HG03025 (cell line): ENCODE measurements at regions not wholly inside any gene's neighbourhood (a gene's known extent, or its start where the extent isn't known, plus 50 kb on each side); places are given as distances from the start of the nearest gene placed in this dataset.
"Not testable (repeated sequence)": the region's sequence is repeated elsewhere in the genome, so short reads cannot be mapped to it uniquely, and the experiment has no call there.

Source experiments
- ATAC-seq: cut with Tn5 transposase; IDR thresholded peaks from one replicate; pipeline ENCODE4 v1.9.1; 2021; ENCODE audit warnings: mild to moderate bottlenecking, moderate library complexity; ENCODE audit not compliant: unreplicated experiment, low FRiP score

DNA sequence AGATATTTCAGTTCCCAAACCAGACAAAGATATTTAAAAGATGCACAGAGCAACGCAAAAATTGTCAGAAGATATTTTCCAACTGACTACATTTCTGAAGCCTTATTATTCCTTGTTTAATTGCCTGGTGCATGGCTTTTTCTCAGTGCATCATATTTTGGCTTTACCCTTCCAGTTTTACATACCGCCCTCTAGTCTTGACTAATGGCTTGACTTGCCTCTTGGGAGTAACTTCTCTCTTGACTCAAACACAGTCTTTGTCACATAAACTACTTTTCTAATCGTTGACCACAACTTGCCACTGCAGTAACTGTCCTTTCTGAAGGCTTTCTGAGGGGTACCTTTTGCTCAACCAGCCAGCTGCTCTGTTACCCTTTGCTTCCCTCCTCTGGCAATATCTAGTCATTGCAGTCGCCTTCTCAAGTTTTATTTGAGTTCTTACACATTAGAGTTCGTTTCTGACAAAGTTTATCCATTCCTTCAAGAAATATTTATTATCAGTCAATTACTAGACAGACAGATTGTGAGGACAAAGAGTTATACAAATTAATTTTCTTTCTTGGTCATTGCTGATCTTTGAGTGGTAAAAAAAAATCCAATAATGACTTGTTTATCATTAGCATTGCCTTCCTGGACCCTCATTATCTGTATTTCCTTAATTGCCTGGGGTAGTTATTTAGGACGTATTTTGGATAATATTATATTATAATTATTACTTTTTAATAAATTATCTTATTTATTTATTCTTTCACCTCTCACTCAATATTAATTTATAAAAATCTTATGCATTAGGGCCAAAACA, 506.9 kb upstream of the PCDH10 start:
- ATAC-seq: peak; percentile 66

DNA sequence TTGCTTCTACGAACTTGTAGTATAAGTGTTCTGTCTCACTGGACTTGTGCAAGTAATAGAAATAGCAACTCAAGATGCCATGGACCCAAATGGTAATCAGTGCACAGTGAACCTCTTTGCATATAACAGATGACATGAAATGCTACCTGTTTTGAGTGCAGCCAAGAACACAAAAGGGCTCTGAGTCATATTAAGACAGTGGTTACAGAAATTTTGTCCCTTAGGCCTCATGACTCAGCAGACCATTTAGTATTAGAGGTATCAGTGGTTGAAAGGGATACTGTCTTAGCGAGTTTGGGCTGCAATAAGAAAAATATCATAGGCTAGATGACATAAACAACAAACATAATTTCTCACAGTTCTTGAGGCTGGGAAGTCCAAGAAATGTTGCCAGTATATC, 502.9 kb upstream of the PCDH10 start:
- ATAC-seq: peak; percentile 87

DNA sequence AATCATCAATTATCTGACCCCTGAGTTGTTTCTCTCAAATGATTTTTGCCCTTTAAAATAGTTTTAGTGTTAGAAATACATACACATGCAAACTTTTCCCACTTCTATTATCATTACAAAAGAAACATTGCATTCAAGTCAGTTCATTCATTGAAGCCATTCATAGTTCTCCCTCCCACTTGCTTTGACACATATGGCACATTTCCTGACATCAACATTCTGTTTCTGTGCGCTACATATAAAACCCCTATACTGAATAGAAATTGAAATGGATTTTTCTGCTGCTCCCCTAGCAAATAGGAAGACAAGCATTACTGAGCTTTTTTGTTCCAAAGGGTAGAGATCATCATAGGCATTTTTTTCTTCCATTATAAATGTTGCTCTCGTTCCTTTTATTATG, 497.9 kb upstream of the PCDH10 start:
- ATAC-seq: no peak

DNA sequence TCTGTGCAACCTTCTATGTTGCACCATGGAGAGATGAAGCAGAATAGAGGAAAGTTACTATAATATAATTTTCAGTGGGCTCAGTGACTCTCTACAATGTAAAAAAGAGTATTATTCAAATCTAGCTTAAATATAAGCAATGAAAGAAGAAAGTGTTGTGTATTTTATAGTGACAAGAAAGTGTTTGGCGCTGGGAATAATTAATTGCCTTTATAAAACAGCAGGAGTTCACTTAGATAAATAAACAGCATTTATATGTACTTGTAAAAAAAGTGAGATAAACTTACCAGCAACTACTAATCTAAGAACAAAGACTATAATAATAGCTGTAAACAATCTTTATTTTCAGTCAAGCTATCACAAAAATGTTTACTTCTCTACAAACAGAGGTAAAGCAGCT, 488.9 kb upstream of the PCDH10 start:
- ATAC-seq: no peak

DNA sequence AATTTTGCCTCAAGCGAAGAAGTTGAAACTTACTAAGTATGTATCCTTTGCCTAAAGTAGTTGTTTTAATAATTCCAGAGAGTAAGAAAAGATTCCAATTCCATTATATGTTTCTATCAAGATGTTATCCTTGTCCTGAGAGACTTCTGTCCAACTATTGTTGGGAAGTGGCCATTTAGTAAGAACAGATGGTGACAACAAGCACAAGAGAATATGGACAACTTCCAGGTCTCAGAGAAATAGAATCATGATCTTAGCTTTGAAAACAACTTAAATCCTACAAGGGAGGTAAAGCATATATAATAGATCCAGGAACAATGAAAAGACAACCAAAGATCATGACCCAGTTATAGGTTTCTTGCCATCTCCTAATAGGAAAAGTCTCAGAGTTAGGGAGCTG, 486.6 kb upstream of the PCDH10 start:
- ATAC-seq: no peak

DNA sequence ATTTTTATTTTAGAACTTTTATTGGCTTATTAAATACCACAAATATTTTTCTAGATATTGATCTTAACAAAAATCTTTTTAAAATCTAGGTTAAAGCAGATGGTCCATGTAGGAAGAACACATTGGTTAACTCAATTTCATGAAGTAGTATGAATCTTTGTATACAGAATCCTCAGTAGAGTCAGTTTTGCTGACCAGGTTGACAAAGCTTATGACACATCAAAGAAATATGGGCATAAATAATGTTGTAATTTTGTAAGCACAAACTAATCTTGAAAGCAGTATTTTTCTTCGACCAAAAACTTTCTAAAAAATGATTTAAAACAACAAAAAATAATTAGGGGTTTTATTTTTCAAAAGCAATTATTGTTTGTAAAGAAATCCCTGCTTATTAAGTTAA, 479.3 kb upstream of the PCDH10 start:
- no peak for ATAC-seq

DNA sequence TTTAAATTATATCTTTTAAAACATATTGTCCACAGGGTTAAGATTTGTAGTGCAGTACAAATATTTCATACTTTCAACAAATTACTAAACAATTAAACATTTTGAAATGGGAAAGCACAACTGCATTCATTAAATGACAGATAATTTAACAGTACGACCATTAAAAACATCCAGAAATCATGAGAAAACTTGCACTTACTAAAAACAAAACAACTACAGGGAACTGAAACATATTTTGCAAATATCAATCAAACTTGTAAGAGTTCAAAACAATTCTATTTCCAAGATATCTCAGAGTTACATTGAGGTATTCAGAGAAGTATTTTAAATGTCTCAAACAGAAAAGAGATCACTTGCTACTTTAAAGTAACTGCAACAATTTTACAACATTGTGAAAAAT, 478.5 kb upstream of the PCDH10 start:
- ATAC-seq: no peak

DNA sequence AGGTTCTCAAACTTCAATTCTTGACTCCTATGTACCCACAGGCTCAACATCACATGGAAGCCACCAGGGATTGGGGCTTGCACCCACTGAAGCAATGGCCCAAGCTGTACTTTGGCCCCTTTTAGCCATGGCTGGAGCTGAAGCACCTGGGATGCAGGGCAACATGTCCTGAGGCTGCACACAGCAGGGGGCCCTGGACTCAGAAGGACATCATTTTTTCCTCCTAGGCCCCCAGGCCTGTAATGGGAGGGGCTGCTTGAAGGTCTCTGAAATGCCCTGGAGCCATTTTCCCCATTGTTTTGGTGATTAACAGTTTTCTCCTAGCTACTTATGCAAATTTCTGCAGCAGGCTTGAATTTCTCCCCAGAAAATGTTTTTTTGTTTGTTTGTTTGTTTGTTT, 465.1 kb upstream of the PCDH10 start:
- no peak for ATAC-seq

DNA sequence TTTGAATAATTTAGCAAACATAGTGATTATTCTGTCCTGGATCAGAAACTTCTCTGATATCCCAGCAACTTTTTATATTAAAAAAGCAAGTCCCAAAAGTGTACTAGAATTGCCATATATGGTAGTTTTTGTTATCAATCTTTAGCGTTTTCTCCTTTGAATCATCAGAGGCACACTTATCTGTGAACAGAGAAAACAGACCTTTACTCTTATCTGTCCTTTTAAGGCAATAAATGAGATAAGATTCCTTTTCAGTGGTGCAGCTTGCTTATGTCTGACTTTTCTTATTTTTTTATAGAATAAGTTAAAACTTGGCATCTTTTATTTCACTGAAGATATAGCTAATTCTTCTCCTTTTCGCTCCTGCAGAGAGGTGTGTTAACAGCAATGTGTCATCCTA, 458.1 kb upstream of the PCDH10 start:
- no peak for ATAC-seq

DNA sequence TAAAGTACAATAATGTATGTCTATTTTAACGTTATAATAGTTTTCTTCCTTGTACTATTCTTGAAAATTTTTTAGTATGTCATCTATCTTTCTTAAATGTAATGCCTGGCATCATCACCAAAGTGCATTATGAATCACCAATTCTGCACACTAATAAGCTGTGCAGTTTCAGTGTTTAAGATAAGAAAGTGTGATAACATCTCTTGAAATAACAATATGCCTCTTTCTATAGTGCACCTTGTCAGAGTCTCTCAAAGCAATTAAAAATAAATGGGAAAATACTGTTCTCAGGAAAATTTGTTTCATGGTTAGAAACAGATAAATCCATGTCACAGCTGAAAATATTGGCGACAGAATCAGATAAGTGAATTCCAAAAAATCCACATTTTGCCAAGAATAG, 457.4 kb upstream of the PCDH10 start:
- ATAC-seq: no peak

DNA sequence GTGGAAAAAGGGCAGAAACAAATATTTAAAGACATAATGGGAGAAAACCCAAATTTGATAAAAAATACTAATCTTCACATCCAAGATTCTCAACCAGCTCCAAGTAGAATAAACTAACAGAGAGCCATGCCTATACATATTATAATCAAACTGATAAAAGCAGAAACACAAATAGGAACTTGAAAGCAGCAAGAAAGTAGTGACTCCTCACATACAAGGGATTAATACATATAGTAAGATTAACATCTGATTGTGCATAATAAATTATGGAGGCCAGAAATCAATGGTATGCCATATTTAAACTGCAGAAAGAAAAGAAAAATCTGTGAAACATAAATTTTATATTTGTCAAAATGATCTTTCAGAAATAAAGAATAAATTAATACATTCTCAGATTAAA, 454.3 kb upstream of the PCDH10 start:
- ATAC-seq: no peak

DNA sequence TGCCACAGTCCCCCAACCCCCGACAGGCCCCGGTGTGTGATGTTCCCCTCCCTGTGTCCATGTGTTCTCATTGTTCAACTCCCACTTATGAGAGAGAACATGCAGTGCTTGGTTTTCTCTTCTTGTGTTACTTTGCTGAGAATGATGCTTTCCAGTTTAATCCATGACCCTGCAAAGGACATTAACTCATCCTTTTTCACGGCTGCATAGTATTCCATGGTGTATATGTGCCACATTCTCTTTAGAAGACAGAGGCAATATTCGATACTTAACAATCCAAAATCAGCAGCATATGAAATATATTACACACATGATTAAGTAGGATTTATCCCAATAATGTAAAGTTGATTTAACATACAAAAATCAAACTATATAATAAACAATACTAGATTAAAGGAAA, 451.6 kb upstream of the PCDH10 start:
- ATAC-seq: not testable (repeated sequence)

DNA sequence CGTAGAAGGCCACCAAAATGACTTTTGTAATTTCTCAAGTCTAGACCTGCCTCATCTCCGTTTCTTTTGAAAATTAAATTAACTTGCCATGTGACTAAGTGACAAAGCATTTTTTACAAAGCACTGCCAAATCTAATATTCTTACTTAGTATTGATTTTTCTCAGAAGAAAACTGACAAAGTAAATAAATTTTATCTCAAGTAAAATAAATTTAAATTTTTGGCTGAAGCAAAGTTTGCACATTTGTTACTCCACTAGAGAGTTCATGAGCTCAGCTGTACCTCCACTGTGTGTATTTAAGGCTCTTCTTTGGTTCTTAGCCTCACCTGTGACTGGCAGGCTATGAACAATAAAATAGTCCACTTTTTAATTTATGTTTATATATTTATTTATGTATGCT, 441.1 kb upstream of the PCDH10 start:
- ATAC-seq: no peak

DNA sequence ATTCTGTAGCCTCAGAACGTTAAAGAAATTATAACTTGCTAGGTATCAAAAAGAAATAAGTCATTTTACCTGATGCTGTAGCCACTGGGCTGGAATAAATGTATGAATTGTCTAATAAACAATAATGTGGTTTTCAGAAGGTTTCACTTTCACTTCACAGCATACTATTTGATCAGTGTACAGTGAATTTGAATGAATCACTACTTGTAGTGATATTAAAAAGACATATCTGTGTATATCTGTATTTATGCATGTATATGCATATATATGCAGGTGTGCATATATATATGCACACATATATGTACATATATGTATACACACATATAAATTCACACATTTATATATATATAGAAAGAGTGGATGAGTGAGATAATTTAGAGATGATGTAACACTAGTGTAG, 440.0 kb upstream of the PCDH10 start:
- no peak for ATAC-seq

DNA sequence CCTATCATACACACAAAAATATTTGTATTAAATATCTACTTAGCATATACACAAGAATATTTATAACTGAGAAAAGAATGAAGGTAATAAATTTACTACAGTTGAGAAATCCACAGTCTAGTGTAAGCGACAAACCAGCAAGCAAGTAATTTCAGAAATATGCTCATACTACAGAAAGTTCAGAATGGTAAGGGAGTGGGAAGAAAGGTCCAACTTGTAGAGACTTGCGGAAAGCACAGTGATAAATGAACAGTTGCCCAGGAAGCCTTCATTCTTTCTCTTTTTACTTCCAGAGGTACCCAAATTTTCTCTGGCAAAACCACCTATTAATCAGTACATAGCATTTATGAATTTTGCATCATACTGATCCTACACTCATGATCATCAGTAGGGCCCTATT, 438.1 kb upstream of the PCDH10 start:
- no peak for ATAC-seq

DNA sequence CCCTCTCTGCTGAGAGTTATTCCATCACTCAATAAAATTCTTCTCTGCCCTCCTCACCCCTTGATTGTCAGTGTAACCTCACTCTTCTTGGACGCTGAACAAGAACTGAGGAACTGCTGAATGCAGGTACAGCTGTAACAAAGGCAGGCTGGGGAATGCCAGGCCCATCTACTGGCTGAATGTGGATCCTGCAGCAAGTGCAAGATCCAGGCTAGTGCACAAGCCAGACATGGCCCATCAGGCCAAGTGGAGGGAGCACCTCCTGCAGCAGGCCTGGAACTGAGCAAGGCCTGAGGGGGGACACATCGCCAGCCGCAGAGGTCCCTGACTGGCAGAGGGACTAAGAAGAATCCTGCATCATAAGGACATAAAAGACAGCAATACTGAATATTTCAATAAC, 411.8 kb upstream of the PCDH10 start:
- ATAC-seq: no peak

DNA sequence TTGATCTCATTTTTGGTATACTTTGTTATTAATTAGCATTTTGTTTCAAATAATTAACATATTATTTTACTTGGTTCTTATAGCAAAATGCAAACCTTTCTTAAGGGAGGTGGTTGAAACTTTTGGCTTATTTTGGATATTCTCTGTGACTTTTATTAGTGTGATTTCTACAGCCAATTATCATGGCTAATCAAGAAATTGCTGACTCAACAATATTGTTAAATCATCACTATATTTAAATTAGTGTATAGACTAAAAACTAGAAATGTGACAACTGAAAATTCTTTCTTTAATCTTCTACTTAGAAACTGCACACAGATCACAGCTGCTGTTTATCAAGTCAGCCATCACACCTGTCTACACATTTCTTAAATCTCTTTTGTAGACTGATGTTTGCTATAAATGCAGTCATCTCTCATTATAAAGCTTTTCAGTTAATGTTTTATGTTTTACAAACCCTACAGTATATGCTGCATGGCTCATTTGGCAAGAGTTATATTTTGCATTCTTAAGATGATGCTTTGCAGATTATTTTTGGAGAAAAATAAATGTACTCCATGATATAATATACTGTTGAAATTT, 389.8 kb upstream of the PCDH10 start:
- no peak for ATAC-seq

DNA sequence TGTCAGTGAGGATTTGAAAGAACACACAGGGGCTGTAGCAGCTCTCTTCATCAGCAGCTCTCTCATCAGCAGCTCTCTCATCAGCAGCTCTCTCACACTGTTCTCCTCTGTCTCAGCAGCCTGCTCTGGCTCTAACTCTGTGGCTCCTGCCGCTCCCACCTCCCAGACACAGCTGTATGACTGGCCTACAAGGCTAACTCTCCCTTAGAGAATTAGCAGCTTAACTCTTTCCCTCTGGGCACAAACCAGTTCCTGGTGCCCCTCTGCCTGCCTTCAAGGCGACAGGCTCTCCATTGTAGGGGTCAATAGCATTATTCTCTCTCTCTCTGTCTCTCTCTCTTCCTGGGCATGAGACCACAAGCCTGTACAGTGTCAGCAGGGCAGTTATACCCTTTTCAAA, 385.6 kb upstream of the PCDH10 start:
- ATAC-seq: no peak

DNA sequence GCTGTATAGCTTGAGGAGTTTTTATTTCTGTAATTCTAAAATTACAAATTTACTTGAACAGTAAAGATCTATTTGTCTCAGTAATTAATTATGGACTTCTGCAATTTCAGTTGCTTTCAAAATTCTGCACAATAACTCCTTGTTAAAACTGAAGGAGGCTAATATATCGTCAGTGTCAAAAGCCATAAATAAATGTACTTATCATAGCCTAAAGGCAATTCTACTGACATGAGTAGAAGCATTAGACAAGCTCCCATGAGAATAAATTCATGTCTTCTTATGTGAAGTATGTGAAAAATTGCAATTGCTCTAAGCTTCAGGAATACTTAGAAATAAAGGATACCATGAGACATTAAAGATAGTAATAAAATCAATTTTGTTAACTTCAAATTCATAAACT, 381.2 kb upstream of the PCDH10 start:
- ATAC-seq: no peak

DNA sequence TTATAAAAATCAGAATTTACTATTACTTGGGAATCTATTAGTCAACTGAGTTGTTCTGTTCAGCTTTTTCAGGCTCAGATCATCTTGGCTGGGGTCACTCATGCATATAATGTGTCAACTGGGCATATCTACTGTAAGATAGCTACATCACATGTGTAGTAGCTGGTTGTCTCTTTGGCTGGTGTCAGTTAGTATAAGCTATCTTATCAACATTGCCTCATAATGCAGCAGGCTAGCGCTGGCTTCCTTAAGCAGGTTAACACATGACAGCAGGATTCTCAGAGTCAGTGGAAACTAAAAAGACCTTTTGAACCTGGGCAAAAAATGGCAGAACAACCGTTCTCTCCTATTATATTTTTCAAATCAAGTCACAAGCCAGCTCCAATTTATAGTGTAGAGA, 378.3 kb upstream of the PCDH10 start:
- no peak for ATAC-seq

DNA sequence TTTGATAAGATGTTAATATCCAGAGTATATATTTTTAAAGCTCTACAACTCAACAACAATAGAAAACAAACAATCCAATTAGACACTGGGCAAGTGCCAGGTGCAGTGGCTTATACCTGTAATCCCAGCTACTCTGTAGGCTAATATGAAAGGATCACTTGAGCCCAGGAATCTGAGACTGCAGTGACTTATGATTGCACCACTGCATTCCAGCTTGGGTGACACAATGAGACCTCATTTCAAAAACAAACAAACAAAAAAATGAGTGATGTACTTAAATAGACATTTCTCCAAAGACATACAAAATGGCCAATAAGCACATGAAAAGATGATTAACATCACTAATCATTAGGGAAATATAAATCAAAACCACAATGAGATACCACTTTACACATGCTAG, 356.8 kb upstream of the PCDH10 start:
- no peak for ATAC-seq

DNA sequence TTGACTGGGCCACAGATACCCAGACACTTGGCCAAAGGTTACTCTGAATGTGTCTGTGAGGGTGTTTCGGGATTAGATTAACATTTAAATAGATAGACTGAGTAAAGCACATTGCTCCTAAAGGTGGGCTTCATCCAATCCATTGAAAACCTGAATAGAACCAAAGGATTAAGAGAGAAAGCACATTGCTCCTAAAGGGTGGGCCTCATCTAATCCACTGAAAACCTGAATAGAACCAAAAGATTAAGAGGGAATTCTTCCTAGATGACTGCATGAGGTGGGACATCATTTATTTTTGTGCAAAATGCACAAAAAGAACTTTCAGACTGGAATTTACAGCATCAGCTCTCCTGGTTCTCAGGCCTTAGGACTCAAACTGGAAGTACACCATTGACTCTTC, 351.2 kb upstream of the PCDH10 start:
- ATAC-seq: no peak
